ENCODE measurements at regions not wholly inside any gene's neighbourhood (a gene's known extent, or its start where the extent isn't known, plus 50 kb on each side); places are given as distances from the start of the nearest gene placed in this dataset.

DNA sequence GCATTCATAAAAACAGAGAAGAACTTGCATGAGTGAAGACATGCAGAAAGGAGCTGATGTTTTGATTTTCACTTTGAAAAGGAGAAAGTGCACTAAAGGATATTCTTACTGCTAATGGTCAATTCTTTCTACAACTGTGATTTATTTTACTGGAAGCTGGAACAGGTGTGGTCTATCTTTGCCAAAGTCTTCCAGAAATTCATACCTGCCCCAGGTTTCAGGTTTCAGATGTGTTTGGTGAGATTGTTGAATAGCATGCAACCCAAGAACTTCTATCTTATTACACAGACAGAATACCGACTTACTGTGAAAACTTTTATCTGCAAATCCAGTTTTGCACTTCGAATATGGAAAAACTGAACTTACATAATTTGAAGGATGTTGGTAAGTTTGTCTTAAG, 388.3 kb downstream of the PDGFC start:
- ChIA-PET POLR2A (no interaction called here), CTCF (no interaction called here)
- Mint-ChIP-seq H3K27ac (no peak overlapping the region), H3K4me1 (no peaks in the 10 kb centered on the region), H3K4me3 (no peak overlapping the region), H3K36me3 (no peaks in the 10 kb centered on the region), H3K9me3 (peaks cover 0 to 4% (median 0%) of the 10 kb centered on the region in 5 donors), H3K27me3 (no peaks in the 10 kb centered on the region)
- Histone ChIP-seq H3K4me3 (ENCODE audit: low read length) (no peak overlapping the region), H3K36me3 (ENCODE audit: insufficient read depth, low read length) (no peaks in the 10 kb centered on the region), H3K27me3 (ENCODE audit: insufficient read depth, low read length, poor library complexity, severe bottlenecking) (no peaks in the 10 kb centered on the region), H3K27ac (ENCODE audit: low read depth, low read length) (no peak overlapping the region), H3K9me3 (ENCODE audit: low read length) (no peaks in the 10 kb centered on the region), H3K4me1 (ENCODE audit: insufficient read depth, low read length) (no peaks in the 10 kb centered on the region)
- DNase-seq, result no peak

DNA sequence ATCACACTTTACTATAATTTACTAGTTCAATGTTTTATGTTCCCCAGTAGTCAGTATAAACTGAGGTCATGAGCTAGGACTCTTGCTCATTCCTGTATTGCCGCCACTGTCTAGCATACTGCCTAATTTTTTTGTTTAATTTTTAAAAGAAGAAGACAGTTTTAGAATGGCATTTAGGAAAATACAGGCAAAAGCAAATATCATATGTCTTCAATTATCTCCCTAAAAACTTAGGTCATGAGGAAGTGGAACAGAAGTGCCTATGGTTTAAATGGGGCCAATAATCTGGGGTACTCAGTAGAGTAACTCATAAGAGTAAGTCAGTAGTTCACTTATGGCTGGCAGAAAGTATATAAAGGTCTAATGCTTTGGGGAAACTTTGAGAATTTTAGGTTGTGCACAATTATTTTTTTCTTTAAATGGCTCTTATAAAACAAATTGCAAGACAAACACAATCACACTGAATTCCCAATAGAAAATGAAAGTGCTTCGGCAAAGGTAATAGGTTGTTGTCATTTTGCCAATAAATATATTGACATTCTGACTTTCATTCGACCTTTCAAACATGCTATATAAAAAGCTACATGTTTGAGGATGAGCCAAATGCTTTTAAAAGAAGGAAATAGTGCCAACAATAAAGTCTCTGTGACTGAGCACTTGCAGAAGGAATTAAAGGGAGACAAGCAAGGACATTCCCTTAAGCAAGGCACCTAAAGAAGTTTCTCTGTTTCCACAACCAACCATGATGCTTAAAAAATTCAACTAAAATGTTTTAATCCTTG, 390.1 kb downstream of the PDGFC start:
- Histone ChIP-seq H3K4me1 (ENCODE audit: insufficient read depth, low read length) (no peaks in the 10 kb centered on the region), H3K36me3 (ENCODE audit: insufficient read depth, low read length) (no peaks in the 10 kb centered on the region), H3K27me3 (ENCODE audit: insufficient read depth, low read length, poor library complexity, severe bottlenecking) (no peaks in the 10 kb centered on the region), H3K9me3 (ENCODE audit: low read length) (no peaks in the 10 kb centered on the region), H3K4me3 (ENCODE audit: low read length) (no peak overlapping the region), H3K27ac (ENCODE audit: low read depth, low read length) (no peak overlapping the region)
- POLR2A ChIA-PET, result no interaction called here
- CTCF ChIA-PET, result no interaction called here
- H3K27ac Mint-ChIP-seq, result no peak overlapping the region
- H3K27me3 Mint-ChIP-seq, result no peaks in the 10 kb centered on the region
- no peak overlapping the region for H3K4me3 Mint-ChIP-seq
- H3K36me3 Mint-ChIP-seq, result no peaks in the 10 kb centered on the region
- no peaks in the 10 kb centered on the region for H3K4me1 Mint-ChIP-seq
- DNase-seq, result no peak
- peaks cover 0 to 11% (median 0%) of the 10 kb centered on the region in 5 donors for H3K9me3 Mint-ChIP-seq

DNA sequence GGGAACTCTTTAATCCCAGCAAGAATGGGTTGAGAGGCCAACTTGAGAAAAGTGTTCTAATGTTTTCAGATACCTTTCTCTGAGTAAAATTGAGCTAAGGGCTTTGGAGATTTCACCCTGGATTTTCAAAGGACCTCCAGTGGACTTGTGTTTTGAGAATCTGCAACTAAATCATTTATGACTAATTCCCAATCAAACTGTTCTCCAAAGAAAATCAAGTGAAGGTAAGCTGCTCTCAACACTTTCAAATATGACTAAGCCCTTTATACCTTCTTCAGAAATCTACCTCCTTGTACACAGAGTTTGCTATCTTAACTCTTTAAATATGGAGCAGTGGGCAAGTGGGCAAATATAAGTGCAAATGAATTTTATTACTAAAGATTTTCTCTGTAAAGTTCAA, 392.9 kb downstream of the PDGFC start:
- POLR2A ChIA-PET, result no interaction called here
- no peaks in the 10 kb centered on the region for H3K36me3 ChIP-seq (ENCODE audit: insufficient read depth, low read length)
- CTCF ChIA-PET, result no interaction called here
- no peaks in the 10 kb centered on the region for H3K36me3 Mint-ChIP-seq
- H3K4me3 Mint-ChIP-seq, result no peak overlapping the region
- H3K9me3 Mint-ChIP-seq, result peaks cover 0 to 15% (median 0%) of the 10 kb centered on the region in 5 donors
- no peak overlapping the region for H3K27ac ChIP-seq (ENCODE audit: low read depth, low read length)
- H3K27me3 ChIP-seq (ENCODE audit: insufficient read depth, low read length, poor library complexity, severe bottlenecking), result no peaks in the 10 kb centered on the region
- no peaks in the 10 kb centered on the region for H3K4me1 Mint-ChIP-seq
- H3K27ac Mint-ChIP-seq, result no peak overlapping the region
- H3K9me3 ChIP-seq (ENCODE audit: low read length), result no peaks in the 10 kb centered on the region
- DNase-seq, result no peak
- no peaks in the 10 kb centered on the region for H3K27me3 Mint-ChIP-seq
- no peaks in the 10 kb centered on the region for H3K4me1 ChIP-seq (ENCODE audit: insufficient read depth, low read length)
- H3K4me3 ChIP-seq (ENCODE audit: low read length), result no peak overlapping the region

DNA sequence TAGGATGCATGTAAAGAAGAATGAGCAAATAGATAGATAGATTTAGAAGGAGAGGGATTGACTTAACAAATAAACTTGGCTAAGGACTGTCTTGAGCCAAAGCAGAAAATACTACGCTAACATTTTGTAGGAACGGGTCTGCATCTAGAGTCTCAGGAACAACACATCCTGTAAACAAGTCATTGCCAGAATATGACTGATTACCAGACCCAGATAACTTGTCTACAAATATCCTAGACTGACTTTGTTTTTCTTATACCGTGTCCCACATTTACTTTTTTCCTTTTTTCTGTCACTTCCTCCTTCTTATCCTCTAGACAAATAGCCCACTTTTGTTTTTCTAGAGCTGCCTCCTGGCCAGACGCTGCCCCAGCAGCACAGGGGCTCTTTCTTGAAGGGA, 393.6 kb downstream of the PDGFC start:
- ChIA-PET POLR2A (no interaction called here), CTCF (no interaction called here)
- no peaks in the 10 kb centered on the region for H3K4me1 ChIP-seq (ENCODE audit: insufficient read depth, low read length)
- H3K9me3 Mint-ChIP-seq, result peaks cover 0 to 18% (median 0%) of the 10 kb centered on the region in 5 donors
- no peaks in the 10 kb centered on the region for H3K27me3 ChIP-seq (ENCODE audit: insufficient read depth, low read length, poor library complexity, severe bottlenecking)
- no peak overlapping the region for H3K4me3 Mint-ChIP-seq
- no peak overlapping the region for H3K4me3 ChIP-seq (ENCODE audit: low read length)
- H3K4me1 Mint-ChIP-seq, result no peaks in the 10 kb centered on the region
- no peaks in the 10 kb centered on the region for H3K9me3 ChIP-seq (ENCODE audit: low read length)
- H3K36me3 Mint-ChIP-seq, result no peaks in the 10 kb centered on the region
- no peak overlapping the region for H3K27ac ChIP-seq (ENCODE audit: low read depth, low read length)
- H3K27me3 Mint-ChIP-seq, result no peaks in the 10 kb centered on the region
- H3K36me3 ChIP-seq (ENCODE audit: insufficient read depth, low read length), result no peaks in the 10 kb centered on the region
- no peak overlapping the region for H3K27ac Mint-ChIP-seq
- DNase-seq, result no peak

DNA sequence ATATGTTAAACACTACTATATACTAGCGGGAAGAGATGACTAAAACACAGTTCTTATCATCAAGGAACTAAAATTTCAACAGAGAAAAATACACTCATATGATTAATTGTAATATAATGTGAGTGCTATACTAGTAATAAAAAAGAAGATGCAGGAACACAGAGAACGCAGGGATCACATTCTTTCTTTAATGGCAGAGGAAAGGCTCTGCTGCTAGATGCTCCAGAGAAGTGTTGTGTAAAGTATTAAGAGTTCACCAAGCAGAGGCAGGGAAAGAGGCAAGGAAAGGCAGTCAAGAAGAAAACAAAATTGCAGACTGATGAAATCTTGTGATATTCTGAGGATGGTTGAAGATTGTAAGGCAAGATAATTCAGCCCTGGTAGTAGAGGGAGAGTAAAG, 394.7 kb downstream of the PDGFC start:
- POLR2A ChIA-PET, result no interaction called here
- Mint-ChIP-seq H3K9me3 (peaks cover 0 to 18% (median 0%) of the 10 kb centered on the region in 5 donors), H3K27me3 (no peaks in the 10 kb centered on the region), H3K27ac (no peak overlapping the region), H3K4me3 (no peak overlapping the region), H3K36me3 (no peaks in the 10 kb centered on the region), H3K4me1 (no peaks in the 10 kb centered on the region)
- DNase-seq, result no peak
- H3K4me3 ChIP-seq (ENCODE audit: low read length), result no peak overlapping the region
- no peaks in the 10 kb centered on the region for H3K27me3 ChIP-seq (ENCODE audit: insufficient read depth, low read length, poor library complexity, severe bottlenecking)
- H3K9me3 ChIP-seq (ENCODE audit: low read length), result no peaks in the 10 kb centered on the region
- CTCF ChIA-PET, result no interaction called here
- H3K27ac ChIP-seq (ENCODE audit: low read depth, low read length), result no peak overlapping the region
- no peaks in the 10 kb centered on the region for H3K4me1 ChIP-seq (ENCODE audit: insufficient read depth, low read length)
- H3K36me3 ChIP-seq (ENCODE audit: insufficient read depth, low read length), result no peaks in the 10 kb centered on the region

DNA sequence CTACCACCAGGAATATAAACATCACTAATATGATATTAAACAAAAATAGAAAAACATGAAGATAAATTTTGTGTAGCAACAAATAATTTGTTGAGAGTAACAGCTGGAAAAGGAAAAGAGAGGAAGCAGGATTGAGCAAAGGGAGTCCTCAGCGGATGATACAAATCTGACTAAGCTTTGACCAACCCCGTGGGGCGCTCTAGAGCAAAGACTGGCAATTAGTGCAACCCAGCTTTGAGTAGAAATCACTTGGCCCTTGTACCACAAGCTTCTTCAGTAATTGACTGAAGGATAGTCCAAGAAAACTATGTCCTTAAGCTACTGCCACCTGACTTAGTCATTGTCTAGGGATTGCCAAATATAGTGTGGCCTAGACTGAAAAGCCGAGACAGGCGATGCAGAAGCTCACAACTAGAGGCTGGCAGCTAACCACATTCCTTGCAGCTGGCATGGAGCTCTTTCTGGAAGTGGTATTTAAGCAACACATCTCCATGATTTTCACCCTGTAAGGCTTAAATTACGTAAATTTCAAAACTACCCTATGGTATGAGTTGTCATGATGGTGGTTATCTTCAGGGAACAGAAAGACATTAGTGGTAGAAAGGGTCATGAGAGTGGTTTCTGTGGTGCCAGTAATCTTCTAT, 396.0 kb downstream of the PDGFC start:
- Mint-ChIP-seq H3K4me1 (no peaks in the 10 kb centered on the region), H3K9me3 (peaks cover 0 to 17% (median 7%) of the 10 kb centered on the region in 5 donors), H3K4me3 (no peak overlapping the region), H3K36me3 (no peaks in the 10 kb centered on the region), H3K27me3 (no peaks in the 10 kb centered on the region), H3K27ac (no peak overlapping the region)
- H3K36me3 ChIP-seq (ENCODE audit: insufficient read depth, low read length), result no peaks in the 10 kb centered on the region
- no peaks in the 10 kb centered on the region for H3K4me1 ChIP-seq (ENCODE audit: insufficient read depth, low read length)
- H3K4me3 ChIP-seq (ENCODE audit: low read length), result no peak overlapping the region
- no peaks in the 10 kb centered on the region for H3K9me3 ChIP-seq (ENCODE audit: low read length)
- H3K27ac ChIP-seq (ENCODE audit: low read depth, low read length), result no peak overlapping the region
- ChIA-PET POLR2A (no interaction called here), CTCF (no interaction called here)
- H3K27me3 ChIP-seq (ENCODE audit: insufficient read depth, low read length, poor library complexity, severe bottlenecking), result no peaks in the 10 kb centered on the region
- DNase-seq, result no peak

DNA sequence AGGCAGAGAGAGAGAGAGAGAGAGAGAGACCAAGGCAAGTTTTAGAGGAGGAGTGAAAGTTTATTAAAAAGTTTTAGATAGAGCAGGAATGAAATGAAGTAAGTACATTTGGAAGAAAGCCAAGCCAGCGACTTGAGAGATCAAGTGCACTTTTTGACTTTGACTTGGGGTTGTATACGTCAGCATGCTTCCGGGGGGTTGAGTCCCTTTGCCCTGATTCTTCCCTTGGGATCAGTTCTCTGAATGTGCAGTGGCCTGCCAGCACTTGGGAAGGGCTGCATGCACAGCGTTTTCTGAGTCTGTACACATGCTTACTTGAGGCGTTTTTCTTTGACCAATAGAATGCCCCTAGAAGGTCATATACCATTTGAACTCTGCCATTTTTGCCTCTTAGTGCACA, 400.5 kb downstream of the PDGFC start:
- Histone ChIP-seq H3K9me3 (ENCODE audit: low read length) (no peaks in the 10 kb centered on the region), H3K4me3 (ENCODE audit: low read length) (no peak overlapping the region), H3K36me3 (ENCODE audit: insufficient read depth, low read length) (no peaks in the 10 kb centered on the region), H3K4me1 (ENCODE audit: insufficient read depth, low read length) (no peaks in the 10 kb centered on the region), H3K27ac (ENCODE audit: low read depth, low read length) (no peak overlapping the region), H3K27me3 (ENCODE audit: insufficient read depth, low read length, poor library complexity, severe bottlenecking) (no peaks in the 10 kb centered on the region)
- H3K9me3 Mint-ChIP-seq, result peaks cover 0 to 19% (median 11%) of the 10 kb centered on the region in 5 donors
- CTCF ChIA-PET, result no interaction called here
- POLR2A ChIA-PET, result no interaction called here
- H3K36me3 Mint-ChIP-seq, result no peaks in the 10 kb centered on the region
- H3K27ac Mint-ChIP-seq, result no peak overlapping the region
- no peaks in the 10 kb centered on the region for H3K4me1 Mint-ChIP-seq
- no peak overlapping the region for H3K4me3 Mint-ChIP-seq
- H3K27me3 Mint-ChIP-seq, result no peaks in the 10 kb centered on the region
- DNase-seq, result no peak

DNA sequence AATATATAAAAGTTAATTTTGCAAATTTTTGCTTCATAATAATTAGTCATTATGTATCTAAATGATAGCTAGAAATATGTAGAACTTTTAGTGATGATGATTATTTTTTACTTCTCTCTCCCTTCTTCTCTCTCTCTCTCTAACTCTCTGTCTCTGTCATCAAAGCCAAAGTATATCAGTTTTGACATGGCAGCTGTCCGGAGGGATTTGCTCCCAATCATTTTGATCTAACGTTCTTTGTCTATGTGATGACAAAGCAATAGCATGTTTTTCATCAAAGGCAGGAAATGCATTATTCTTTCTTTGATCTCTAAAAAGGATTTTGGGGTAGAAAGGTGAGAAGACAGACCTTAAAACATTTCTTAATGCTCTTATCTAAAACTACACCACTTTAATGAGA, 402.1 kb downstream of the PDGFC start:
- no peaks in the 10 kb centered on the region for H3K4me1 Mint-ChIP-seq
- Histone ChIP-seq H3K36me3 (ENCODE audit: insufficient read depth, low read length) (no peaks in the 10 kb centered on the region), H3K4me3 (ENCODE audit: low read length) (no peak overlapping the region), H3K9me3 (ENCODE audit: low read length) (no peaks in the 10 kb centered on the region), H3K27ac (ENCODE audit: low read depth, low read length) (no peak overlapping the region), H3K27me3 (ENCODE audit: insufficient read depth, low read length, poor library complexity, severe bottlenecking) (no peaks in the 10 kb centered on the region), H3K4me1 (ENCODE audit: insufficient read depth, low read length) (no peaks in the 10 kb centered on the region)
- no peak overlapping the region for H3K27ac Mint-ChIP-seq
- CTCF ChIA-PET, result no interaction called here
- H3K36me3 Mint-ChIP-seq, result no peaks in the 10 kb centered on the region
- POLR2A ChIA-PET, result no interaction called here
- DNase-seq, result no peak
- H3K4me3 Mint-ChIP-seq, result no peak overlapping the region
- peaks cover 0 to 16% (median 8%) of the 10 kb centered on the region in 5 donors for H3K9me3 Mint-ChIP-seq
- H3K27me3 Mint-ChIP-seq, result no peaks in the 10 kb centered on the region

Measured in CD8-positive, alpha-beta memory T cell (primary cell).